GM23338 (cell line): ENCODE measurements at regions not wholly inside any gene's neighbourhood (a gene's known extent, or its start where the extent isn't known, plus 50 kb on each side); places are given as distances from the start of the nearest gene placed in this dataset.

Experiments used
- ATAC-seq: fragments of 200-7000 bp; cut with Tn5 transposase; 3 replicates; pipeline ENCODE4 v1.9.1; 2020
- DNase-seq: peaks from one replicate; pipeline ENCODE4 v3.0.0-alpha.2; 2015; ENCODE audit warnings: low spot score
- H2AFZ ChIP-seq: fragments of 200-600 bp; sonication (generic); 2 replicates; pipeline ENCODE4 v1.8.0; 2016; ENCODE audit warnings: antibody characterized with exemption, mild to moderate bottlenecking, moderate library complexity
- H3F3A ChIP-seq: fragments of 200-600 bp; sonication (generic); replicated peaks from 2 replicates; pipeline ENCODE4 v1.8.0; 2017; ENCODE audit warnings: antibody characterized with exemption, mixed run types, low read depth
- H3K27ac ChIP-seq: fragments of 200-600 bp; sonication (generic); 2 replicates; pipeline ENCODE4 v1.6.1; 2016; ENCODE audit warnings: low read depth
- H3K27me3 ChIP-seq: fragments of 200-600 bp; sonication (generic); 2 replicates; pipeline ENCODE4 v1.8.0; 2016; ENCODE audit warnings: mild to moderate bottlenecking, mixed run types, moderate library complexity; ENCODE audit not compliant: insufficient read depth
- H3K36me3 ChIP-seq: fragments of 200-600 bp; sonication (generic); 2 replicates; pipeline ENCODE4 v1.8.0; 2016; ENCODE audit warnings: mild to moderate bottlenecking; ENCODE audit not compliant: insufficient read depth
- H3K4me1 ChIP-seq: fragments of 200-600 bp; sonication (generic); 2 replicates; pipeline ENCODE4 v1.8.0; 2016; ENCODE audit warnings: mild to moderate bottlenecking, moderate library complexity; ENCODE audit not compliant: insufficient read depth
- H3K4me2 ChIP-seq: fragments of 200-600 bp; sonication (generic); 2 replicates; pipeline ENCODE4 v1.7.1; 2017; ENCODE audit warnings: mixed run types
- H3K4me3 ChIP-seq: fragments of 200-600 bp; sonication (generic); 2 replicates; pipeline ENCODE4 v1.6.1; 2016; ENCODE audit warnings: mixed run types
- H3K79me2 ChIP-seq: fragments of 200-600 bp; sonication (generic); replicated peaks from 2 replicates; pipeline ENCODE4 v1.8.0; 2017; ENCODE audit warnings: mild to moderate bottlenecking; ENCODE audit not compliant: insufficient read depth
- H3K9me2 ChIP-seq: fragments of 200-600 bp; sonication (generic); 2 replicates; pipeline ENCODE4 v1.8.0; 2017; ENCODE audit not compliant: insufficient read depth
- H4K20me1 ChIP-seq: fragments of 200-600 bp; sonication (generic); replicated peaks from 2 replicates; pipeline ENCODE4 v1.8.0; 2017; ENCODE audit warnings: mild to moderate bottlenecking; ENCODE audit not compliant: insufficient read depth
- H3K27ac Mint-ChIP-seq: 2 replicates; pipeline ENCODE4 v1.8.0; 2020; ENCODE audit warnings: inconsistent platforms, mild to moderate bottlenecking, moderate library complexity, mixed read lengths
- H3K27me3 Mint-ChIP-seq: 3 replicates; pipeline ENCODE4 v1.8.0; 2022; ENCODE audit warnings: low read depth, mild to moderate bottlenecking, moderate library complexity, mixed read lengths, inconsistent platforms; ENCODE audit not compliant: insufficient read depth, poor library complexity
- H3K36me3 Mint-ChIP-seq: 3 replicates; pipeline ENCODE4 v1.8.0; 2021; ENCODE audit warnings: low read depth, mild to moderate bottlenecking, inconsistent platforms, moderate library complexity, mixed read lengths
- H3K4me1 Mint-ChIP-seq: 3 replicates; pipeline ENCODE4 v1.8.0; 2020; ENCODE audit warnings: mild to moderate bottlenecking, inconsistent platforms, mixed read lengths
- H3K4me3 Mint-ChIP-seq: 3 replicates; pipeline ENCODE4 v1.8.0; 2021; ENCODE audit warnings: moderate library complexity, mild to moderate bottlenecking, inconsistent platforms, mixed read lengths
- H3K9me3 Mint-ChIP-seq: 3 replicates; pipeline ENCODE4 v1.8.0; 2020; ENCODE audit warnings: moderate library complexity, mild to moderate bottlenecking, inconsistent platforms, mixed read lengths
- CREB1 ChIP-seq: fragments of 250-450 bp; sonication (Bioruptor Pico); IDR thresholded peaks from 2 replicates; pipeline ENCODE4 v1.5.0; 2020; ENCODE audit warnings: low read depth, mild to moderate bottlenecking, moderate library complexity
- EZH2 ChIP-seq: fragments of 200-600 bp; sonication (generic); IDR thresholded peaks from one replicate; pipeline ENCODE4 v1.8.0; 2017; ENCODE audit warnings: antibody characterized with exemption, mild to moderate bottlenecking, low read depth; ENCODE audit not compliant: unreplicated experiment
- JUNB ChIP-seq: IDR thresholded peaks from one replicate; pipeline ENCODE4 v1.6.1; 2016; ENCODE audit warnings: antibody characterized with exemption; ENCODE audit not compliant: unreplicated experiment
- NANOG ChIP-seq: IDR thresholded peaks from 2 replicates; pipeline ENCODE4 v1.6.1; 2016; ENCODE audit warnings: antibody characterized with exemption, borderline replicate concordance
- ZNF114 ChIP-seq: fragments of 250-450 bp; sonication (Bioruptor Pico); IDR thresholded peaks from 2 replicates; pipeline ENCODE4 v1.5.0; 2020; ENCODE audit warnings: mild to moderate bottlenecking, moderate library complexity
- TF ChIP-seq, protein P1 (sequence below): fragments of 250-450 bp; sonication (Bioruptor Pico); IDR thresholded peaks from 2 replicates; pipeline ENCODE4 v1.5.0; 2020; ENCODE audit warnings: mild to moderate bottlenecking, moderate library complexity
- TF ChIP-seq, protein P2 (sequence below): IDR thresholded peaks from 2 replicates; pipeline ENCODE4 v1.6.1; 2016; ENCODE audit warnings: antibody characterized with exemption
- TF ChIP-seq, protein P3 (sequence below), 2 experiments: fragments of 200-600 bp in 1 of 2; sonication (generic) in 1 of 2; conservative IDR thresholded peaks; 2 replicates each; pipeline versions ENCODE4 v1.5.1 to v1.6.1; 2016 to 2017; ENCODE audit warnings: antibody characterized with exemption in 2 of 2, low read depth in 2 of 2, mild to moderate bottlenecking in 2 of 2, moderate library complexity in 1 of 2

DNA sequence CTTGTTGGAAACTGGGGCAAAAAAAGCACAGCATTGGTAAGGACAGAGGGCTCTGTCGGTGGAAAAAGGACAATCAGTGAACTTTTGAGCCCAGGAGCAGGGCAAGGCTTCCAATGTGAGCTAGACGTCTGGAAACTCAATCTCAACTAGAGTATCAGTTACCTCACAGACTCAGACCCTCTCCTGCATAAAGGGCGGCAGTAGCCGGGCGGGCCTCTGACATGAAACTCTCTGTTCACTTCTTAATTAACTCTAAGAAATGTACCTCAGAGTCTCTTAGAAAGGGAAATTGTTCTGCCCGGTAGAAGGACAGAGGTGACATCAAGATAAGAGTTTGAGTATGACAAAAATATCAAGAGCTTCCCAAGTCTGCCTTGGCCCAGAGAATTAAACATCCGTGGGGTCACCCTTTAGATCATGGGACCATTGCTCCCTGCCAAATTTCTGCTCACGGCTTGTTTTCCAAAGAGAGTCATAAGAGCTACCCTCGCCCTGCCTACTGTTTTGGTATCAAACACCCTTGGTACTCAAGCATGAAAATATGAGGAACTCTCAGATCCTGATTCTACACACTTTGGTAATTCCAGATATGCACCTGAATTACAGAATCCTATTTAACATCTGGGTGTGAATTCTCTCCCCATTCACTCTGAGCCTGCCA lies 103.5 kb upstream of the PKDCC start:
- no peak for DNase-seq
- Histone ChIP-seq H3K27ac (no peak overlapping the region), H3K27me3 (peaks cover 8% of the 10 kb centered on the region), H3K79me2 (no peaks in the 10 kb centered on the region), H3K4me1 (peaks cover 26% of the 10 kb centered on the region), H3K36me3 (no peaks in the 10 kb centered on the region), H3K9me2 (peaks cover 9% of the 10 kb centered on the region; the same call in 1 of the 2 replicates), H3K4me3 (no peak overlapping the region), H2AFZ (no peak overlapping the region), H3K4me2 (no peak overlapping the region), H4K20me1 (no peaks in the 10 kb centered on the region), H3F3A (peaks cover 6% of the 10 kb centered on the region; the same call in 1 of the 2 replicates)
- peaks cover 6% of the 10 kb centered on the region for H3K27me3 Mint-ChIP-seq
- no peaks in the 10 kb centered on the region; the same call in 2 of the 3 replicates for H3K9me3 Mint-ChIP-seq
- no peak overlapping the region for H3K4me3 Mint-ChIP-seq
- TF ChIP-seq, protein P1, sequence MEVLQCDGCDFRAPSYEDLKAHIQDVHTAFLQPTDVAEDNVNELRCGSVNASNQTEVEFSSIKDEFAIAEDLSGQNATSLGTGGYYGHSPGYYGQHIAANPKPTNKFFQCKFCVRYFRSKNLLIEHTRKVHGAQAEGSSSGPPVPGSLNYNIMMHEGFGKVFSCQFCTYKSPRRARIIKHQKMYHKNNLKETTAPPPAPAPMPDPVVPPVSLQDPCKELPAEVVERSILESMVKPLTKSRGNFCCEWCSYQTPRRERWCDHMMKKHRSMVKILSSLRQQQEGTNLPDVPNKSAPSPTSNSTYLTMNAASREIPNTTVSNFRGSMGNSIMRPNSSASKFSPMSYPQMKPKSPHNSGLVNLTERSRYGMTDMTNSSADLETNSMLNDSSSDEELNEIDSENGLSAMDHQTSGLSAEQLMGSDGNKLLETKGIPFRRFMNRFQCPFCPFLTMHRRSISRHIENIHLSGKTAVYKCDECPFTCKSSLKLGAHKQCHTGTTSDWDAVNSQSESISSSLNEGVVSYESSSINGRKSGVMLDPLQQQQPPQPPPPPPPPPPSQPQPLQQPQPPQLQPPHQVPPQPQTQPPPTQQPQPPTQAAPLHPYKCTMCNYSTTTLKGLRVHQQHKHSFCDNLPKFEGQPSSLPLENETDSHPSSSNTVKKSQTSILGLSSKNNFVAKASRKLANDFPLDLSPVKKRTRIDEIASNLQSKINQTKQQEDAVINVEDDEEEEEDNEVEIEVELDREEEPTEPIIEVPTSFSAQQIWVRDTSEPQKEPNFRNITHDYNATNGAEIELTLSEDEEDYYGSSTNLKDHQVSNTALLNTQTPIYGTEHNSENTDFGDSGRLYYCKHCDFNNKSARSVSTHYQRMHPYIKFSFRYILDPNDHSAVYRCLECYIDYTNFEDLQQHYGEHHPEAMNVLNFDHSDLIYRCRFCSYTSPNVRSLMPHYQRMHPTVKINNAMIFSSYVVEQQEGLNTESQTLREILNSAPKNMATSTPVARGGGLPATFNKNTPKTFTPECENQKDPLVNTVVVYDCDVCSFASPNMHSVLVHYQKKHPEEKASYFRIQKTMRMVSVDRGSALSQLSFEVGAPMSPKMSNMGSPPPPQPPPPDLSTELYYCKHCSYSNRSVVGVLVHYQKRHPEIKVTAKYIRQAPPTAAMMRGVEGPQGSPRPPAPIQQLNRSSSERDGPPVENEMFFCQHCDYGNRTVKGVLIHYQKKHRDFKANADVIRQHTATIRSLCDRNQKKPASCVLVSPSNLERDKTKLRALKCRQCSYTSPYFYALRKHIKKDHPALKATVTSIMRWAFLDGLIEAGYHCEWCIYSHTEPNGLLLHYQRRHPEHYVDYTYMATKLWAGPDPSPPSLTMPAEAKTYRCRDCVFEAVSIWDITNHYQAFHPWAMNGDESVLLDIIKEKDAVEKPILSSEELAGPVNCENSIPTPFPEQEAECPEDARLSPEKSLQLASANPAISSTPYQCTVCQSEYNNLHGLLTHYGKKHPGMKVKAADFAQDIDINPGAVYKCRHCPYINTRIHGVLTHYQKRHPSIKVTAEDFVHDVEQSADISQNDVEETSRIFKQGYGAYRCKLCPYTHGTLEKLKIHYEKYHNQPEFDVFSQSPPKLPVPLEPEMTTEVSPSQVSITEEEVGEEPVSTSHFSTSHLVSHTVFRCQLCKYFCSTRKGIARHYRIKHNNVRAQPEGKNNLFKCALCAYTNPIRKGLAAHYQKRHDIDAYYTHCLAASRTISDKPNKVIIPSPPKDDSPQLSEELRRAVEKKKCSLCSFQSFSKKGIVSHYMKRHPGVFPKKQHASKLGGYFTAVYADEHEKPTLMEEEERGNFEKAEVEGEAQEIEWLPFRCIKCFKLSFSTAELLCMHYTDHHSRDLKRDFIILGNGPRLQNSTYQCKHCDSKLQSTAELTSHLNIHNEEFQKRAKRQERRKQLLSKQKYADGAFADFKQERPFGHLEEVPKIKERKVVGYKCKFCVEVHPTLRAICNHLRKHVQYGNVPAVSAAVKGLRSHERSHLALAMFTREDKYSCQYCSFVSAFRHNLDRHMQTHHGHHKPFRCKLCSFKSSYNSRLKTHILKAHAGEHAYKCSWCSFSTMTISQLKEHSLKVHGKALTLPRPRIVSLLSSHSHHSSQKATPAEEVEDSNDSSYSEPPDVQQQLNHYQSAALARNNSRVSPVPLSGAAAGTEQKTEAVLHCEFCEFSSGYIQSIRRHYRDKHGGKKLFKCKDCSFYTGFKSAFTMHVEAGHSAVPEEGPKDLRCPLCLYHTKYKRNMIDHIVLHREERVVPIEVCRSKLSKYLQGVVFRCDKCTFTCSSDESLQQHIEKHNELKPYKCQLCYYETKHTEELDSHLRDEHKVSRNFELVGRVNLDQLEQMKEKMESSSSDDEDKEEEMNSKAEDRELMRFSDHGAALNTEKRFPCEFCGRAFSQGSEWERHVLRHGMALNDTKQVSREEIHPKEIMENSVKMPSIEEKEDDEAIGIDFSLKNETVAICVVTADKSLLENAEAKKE, result no peak
- TF ChIP-seq CREB1, result no peak
- TF ChIP-seq, protein P2, sequence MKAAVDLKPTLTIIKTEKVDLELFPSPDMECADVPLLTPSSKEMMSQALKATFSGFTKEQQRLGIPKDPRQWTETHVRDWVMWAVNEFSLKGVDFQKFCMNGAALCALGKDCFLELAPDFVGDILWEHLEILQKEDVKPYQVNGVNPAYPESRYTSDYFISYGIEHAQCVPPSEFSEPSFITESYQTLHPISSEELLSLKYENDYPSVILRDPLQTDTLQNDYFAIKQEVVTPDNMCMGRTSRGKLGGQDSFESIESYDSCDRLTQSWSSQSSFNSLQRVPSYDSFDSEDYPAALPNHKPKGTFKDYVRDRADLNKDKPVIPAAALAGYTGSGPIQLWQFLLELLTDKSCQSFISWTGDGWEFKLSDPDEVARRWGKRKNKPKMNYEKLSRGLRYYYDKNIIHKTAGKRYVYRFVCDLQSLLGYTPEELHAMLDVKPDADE, result no peak
- no peak for TF ChIP-seq EZH2
- TF ChIP-seq NANOG, result no peak
- TF ChIP-seq JUNB, result no peak
- TF ChIP-seq, protein P3, sequence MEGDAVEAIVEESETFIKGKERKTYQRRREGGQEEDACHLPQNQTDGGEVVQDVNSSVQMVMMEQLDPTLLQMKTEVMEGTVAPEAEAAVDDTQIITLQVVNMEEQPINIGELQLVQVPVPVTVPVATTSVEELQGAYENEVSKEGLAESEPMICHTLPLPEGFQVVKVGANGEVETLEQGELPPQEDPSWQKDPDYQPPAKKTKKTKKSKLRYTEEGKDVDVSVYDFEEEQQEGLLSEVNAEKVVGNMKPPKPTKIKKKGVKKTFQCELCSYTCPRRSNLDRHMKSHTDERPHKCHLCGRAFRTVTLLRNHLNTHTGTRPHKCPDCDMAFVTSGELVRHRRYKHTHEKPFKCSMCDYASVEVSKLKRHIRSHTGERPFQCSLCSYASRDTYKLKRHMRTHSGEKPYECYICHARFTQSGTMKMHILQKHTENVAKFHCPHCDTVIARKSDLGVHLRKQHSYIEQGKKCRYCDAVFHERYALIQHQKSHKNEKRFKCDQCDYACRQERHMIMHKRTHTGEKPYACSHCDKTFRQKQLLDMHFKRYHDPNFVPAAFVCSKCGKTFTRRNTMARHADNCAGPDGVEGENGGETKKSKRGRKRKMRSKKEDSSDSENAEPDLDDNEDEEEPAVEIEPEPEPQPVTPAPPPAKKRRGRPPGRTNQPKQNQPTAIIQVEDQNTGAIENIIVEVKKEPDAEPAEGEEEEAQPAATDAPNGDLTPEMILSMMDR (conservative IDR thresholded peaks at IDR 0.05; ENCODE audit: low read depth in 2 of 2), result no peak
- no peak for TF ChIP-seq ZNF114 (CRISPR knock-in tag)
- H3K4me1 Mint-ChIP-seq, result peaks cover 48% of the 10 kb centered on the region
- no peak for ATAC-seq
- H3K36me3 Mint-ChIP-seq, result peaks cover 2% of the 10 kb centered on the region; the same call in 1 of the 3 replicates
- H3K27ac Mint-ChIP-seq, result no peak overlapping the region
